ENCODE measurements at regions not wholly inside any gene's neighbourhood (a gene's known extent, or its start where the extent isn't known, plus 50 kb on each side); places are given as distances from the start of the nearest gene placed in this dataset.
"Not testable (repeated sequence)": the region's sequence is repeated elsewhere in the genome, so short reads cannot be mapped to it uniquely, and the experiment has no call there.

GRCh38 chr2:193154076-193154475 lies 959.3 kb upstream of the TMEFF2 start:
- H3K4me3 ChIP-seq (ENCODE audit: low read depth, low read length), result no peak overlapping the region
- TF ChIP-seq CTCF (IDR thresholded peaks at IDR 0.05; ENCODE audit: borderline replicate concordance, insufficient read depth, low read depth, low read length), result no peak

- H3K4me3 ChIP-seq (ENCODE audit: low read depth, low read length), result no peak overlapping the region
- TF ChIP-seq CTCF (IDR thresholded peaks at IDR 0.05; ENCODE audit: borderline replicate concordance, insufficient read depth, low read depth, low read length), result no peak
These were observed 958.8 kb upstream of the TMEFF2 start for GRCh38 chr2:193153576-193153975.

DNA sequence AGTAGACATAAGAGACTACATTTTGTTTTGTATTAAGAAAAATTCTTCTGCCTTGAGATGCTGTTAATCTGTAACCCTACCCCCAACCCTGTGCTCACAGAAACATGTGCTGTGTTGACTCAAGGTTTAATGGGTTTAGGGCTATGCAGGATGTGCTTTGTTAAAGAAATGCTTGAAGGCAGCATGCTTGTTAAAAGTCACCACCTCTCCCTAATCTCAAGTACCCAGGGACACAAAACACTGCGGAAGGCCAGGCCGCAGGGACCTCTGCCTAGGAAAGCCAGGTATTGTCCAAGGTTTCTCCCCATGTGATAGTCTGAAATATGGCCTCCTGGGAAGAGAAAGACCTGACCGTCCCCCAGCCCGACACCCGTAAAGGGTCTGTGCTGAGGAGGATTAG lies 947.7 kb upstream of the TMEFF2 start:
- H3K4me3 ChIP-seq (ENCODE audit: low read depth, low read length), result not testable (repeated sequence)

DNA sequence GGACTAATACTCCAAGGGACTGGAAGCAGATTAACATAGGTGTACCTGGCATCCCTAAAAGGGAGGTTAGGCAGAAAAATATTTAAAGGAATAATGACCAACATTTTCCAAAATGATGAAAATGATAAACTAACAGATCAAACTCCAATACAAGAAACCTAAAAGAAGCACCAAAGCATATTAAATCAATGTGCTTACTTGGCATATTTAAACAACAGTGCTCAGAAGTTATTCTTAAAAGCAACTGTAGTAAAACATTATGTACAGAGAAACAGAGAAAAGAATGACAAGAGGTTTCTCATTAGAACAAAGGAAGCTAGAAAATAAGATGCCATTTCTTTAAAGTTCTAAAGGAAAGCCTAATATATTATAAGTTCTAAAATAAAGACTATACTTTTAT lies 947.3 kb upstream of the TMEFF2 start:
- no peak overlapping the region for H3K4me3 ChIP-seq (ENCODE audit: low read depth, low read length)
- no peak for TF ChIP-seq CTCF (IDR thresholded peaks at IDR 0.05; ENCODE audit: borderline replicate concordance, insufficient read depth, low read depth, low read length)

GRCh38 chr2:193140895-193141294 lies 946.2 kb upstream of the TMEFF2 start:
- H3K4me3 ChIP-seq (ENCODE audit: low read depth, low read length), result not testable (repeated sequence)

DNA sequence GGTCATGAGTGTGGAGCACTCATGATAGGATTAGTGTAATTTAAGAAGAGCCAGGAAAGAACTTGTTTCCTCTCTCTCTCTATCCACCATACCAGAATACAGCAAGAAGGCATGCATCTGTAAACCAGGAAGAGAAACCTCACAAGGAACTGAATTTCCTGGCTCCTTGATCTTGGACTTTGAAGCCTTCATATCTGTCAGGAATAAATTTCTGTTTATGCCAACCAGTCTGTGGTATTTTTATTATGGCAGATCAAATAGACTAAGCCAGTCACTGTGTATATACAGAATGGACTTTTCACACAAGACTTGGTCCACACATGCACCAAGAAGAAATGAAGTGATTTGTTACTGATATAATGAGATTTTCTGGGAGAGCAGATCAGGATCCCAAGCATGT lies 930.1 kb upstream of the TMEFF2 start:
- TF ChIP-seq CTCF (IDR thresholded peaks at IDR 0.05; ENCODE audit: borderline replicate concordance, insufficient read depth, low read depth, low read length), result no peak
- no peak overlapping the region for H3K4me3 ChIP-seq (ENCODE audit: low read depth, low read length)

- H3K4me3 ChIP-seq (ENCODE audit: low read depth, low read length), result no peak overlapping the region
- TF ChIP-seq CTCF (IDR thresholded peaks at IDR 0.05; ENCODE audit: borderline replicate concordance, insufficient read depth, low read depth, low read length), result no peak
These were observed 920.1 kb upstream of the TMEFF2 start for GRCh38 chr2:193114827-193115226.

GRCh38 chr2:193112986-193113385 lies 918.3 kb upstream of the TMEFF2 start:
- no peak for TF ChIP-seq CTCF (IDR thresholded peaks at IDR 0.05; ENCODE audit: borderline replicate concordance, insufficient read depth, low read depth, low read length)
- no peak overlapping the region for H3K4me3 ChIP-seq (ENCODE audit: low read depth, low read length)
